ENCODE measurements at regions not wholly inside any gene's neighbourhood (a gene's known extent, or its start where the extent isn't known, plus 50 kb on each side); places are given as distances from the start of the nearest gene placed in this dataset.
"Not testable (repeated sequence)": the region's sequence is repeated elsewhere in the genome, so short reads cannot be mapped to it uniquely, and the experiment has no call there.

GRCh38 chr5:18276939-18277338 is 642.7 kb downstream of the TAF11L14 start:
- no peak overlapping the region for H3K27ac ChIP-seq
- no peak for TF ChIP-seq POLR2A (IDR thresholded peaks at IDR 0.05)
- TF ChIP-seq CTCF (IDR thresholded peaks at IDR 0.05), result no peak
- H3K4me1 ChIP-seq, result no peaks in the 10 kb centered on the region
- H3K4me3 ChIP-seq, result no peak overlapping the region
- H3K36me3 ChIP-seq, result no peaks in the 10 kb centered on the region
- H3K9me3 ChIP-seq, result no peaks in the 10 kb centered on the region
- no peaks in the 10 kb centered on the region for H3K27me3 ChIP-seq
- no peak for DNase-seq

- DNase-seq, result no peak
- H3K4me3 ChIP-seq, result no peak overlapping the region
- no peaks in the 10 kb centered on the region for H3K36me3 ChIP-seq
- H3K9me3 ChIP-seq, result no peaks in the 10 kb centered on the region
- TF ChIP-seq POLR2A (IDR thresholded peaks at IDR 0.05) (no peak), CTCF (IDR thresholded peaks at IDR 0.05) (peak in 5 of 6 experiments; percentile 19 to 40 (median 23))
- H3K4me1 ChIP-seq, result no peaks in the 10 kb centered on the region
- no peak overlapping the region for H3K27ac ChIP-seq
- no peaks in the 10 kb centered on the region for H3K27me3 ChIP-seq
Observed at GRCh38 chr5:18281947-18282581, 647.8 kb downstream of the TAF11L14 start.

GRCh38 chr5:18285257-18285656 is 651.0 kb downstream of the TAF11L14 start:
- no peaks in the 10 kb centered on the region for H3K9me3 ChIP-seq
- no peaks in the 10 kb centered on the region for H3K36me3 ChIP-seq
- H3K4me3 ChIP-seq, result no peak overlapping the region
- H3K4me1 ChIP-seq, result no peaks in the 10 kb centered on the region
- H3K27ac ChIP-seq, result no peak overlapping the region
- no peaks in the 10 kb centered on the region for H3K27me3 ChIP-seq
- DNase-seq, result no peak
- no peak for TF ChIP-seq CTCF (IDR thresholded peaks at IDR 0.05)
- TF ChIP-seq POLR2A (IDR thresholded peaks at IDR 0.05), result no peak

- Histone ChIP-seq H3K27ac (no peak overlapping the region), H3K9me3 (no peaks in the 10 kb centered on the region), H3K36me3 (no peaks in the 10 kb centered on the region), H3K27me3 (no peaks in the 10 kb centered on the region), H3K4me3 (no peak overlapping the region), H3K4me1 (no peaks in the 10 kb centered on the region)
- TF ChIP-seq CTCF (IDR thresholded peaks at IDR 0.05), result no peak
- TF ChIP-seq POLR2A (IDR thresholded peaks at IDR 0.05), result no peak
- no peak for DNase-seq
Observed at GRCh38 chr5:18292146-18292545, 657.9 kb downstream of the TAF11L14 start.

GRCh38 chr5:18295696-18296095 is 661.4 kb downstream of the TAF11L14 start:
- not testable (repeated sequence) for H3K4me3 ChIP-seq, H3K4me1 ChIP-seq, H3K36me3 ChIP-seq, H3K27ac ChIP-seq, H3K9me3 ChIP-seq, DNase-seq, H3K27me3 ChIP-seq

GRCh38 chr5:18299166-18299565 is 664.9 kb downstream of the TAF11L14 start:
- H3K27ac ChIP-seq, result no peak overlapping the region
- TF ChIP-seq POLR2A (IDR thresholded peaks at IDR 0.05) (no peak), CTCF (IDR thresholded peaks at IDR 0.05) (no peak)
- no peaks in the 10 kb centered on the region for H3K4me1 ChIP-seq
- no peak overlapping the region for H3K4me3 ChIP-seq
- no peak for DNase-seq
- no peaks in the 10 kb centered on the region for H3K9me3 ChIP-seq
- no peaks in the 10 kb centered on the region for H3K36me3 ChIP-seq
- H3K27me3 ChIP-seq, result no peaks in the 10 kb centered on the region

Measured in Peyer's patch (tissue), 4 donors.